ENCODE measurements at regions not wholly inside any gene's neighbourhood (a gene's known extent, or its start where the extent isn't known, plus 50 kb on each side); places are given as distances from the start of the nearest gene placed in this dataset.

DNA sequence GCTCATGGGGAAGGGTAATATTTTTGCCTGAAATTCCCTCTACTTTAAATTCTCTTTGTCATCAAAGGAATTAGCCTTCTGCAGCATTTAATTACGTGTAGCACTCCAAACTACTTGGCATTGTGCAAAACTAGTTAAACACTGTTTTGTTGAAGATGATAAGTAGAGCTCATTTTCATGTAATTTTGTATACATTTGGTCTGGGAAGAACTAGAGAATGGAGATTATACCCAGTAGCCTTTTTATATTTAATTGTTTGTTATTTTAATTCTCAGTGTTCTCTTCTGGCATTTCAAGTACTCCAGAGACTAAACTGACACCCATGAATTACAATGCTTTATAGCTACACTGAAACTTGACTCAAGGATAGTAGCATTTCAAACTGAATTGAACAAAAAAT lies 211.5 kb upstream of the SMIM31 start:
- Histone ChIP-seq H3K27me3 (no peaks in the 10 kb centered on the region), H3K36me3 (no peaks in the 10 kb centered on the region), H3K27ac (no peak overlapping the region), H3K9me3 (peaks cover 0 to 14% of the 10 kb centered on the region in 2 donors), H3K4me3 (no peak overlapping the region), H3K4me1 (no peaks in the 10 kb centered on the region)
- TF ChIP-seq, protein P1, sequence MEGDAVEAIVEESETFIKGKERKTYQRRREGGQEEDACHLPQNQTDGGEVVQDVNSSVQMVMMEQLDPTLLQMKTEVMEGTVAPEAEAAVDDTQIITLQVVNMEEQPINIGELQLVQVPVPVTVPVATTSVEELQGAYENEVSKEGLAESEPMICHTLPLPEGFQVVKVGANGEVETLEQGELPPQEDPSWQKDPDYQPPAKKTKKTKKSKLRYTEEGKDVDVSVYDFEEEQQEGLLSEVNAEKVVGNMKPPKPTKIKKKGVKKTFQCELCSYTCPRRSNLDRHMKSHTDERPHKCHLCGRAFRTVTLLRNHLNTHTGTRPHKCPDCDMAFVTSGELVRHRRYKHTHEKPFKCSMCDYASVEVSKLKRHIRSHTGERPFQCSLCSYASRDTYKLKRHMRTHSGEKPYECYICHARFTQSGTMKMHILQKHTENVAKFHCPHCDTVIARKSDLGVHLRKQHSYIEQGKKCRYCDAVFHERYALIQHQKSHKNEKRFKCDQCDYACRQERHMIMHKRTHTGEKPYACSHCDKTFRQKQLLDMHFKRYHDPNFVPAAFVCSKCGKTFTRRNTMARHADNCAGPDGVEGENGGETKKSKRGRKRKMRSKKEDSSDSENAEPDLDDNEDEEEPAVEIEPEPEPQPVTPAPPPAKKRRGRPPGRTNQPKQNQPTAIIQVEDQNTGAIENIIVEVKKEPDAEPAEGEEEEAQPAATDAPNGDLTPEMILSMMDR (IDR thresholded peaks at IDR 0.05) = no peak
- no peak for DNase-seq (ENCODE audit: low spot score)

DNA sequence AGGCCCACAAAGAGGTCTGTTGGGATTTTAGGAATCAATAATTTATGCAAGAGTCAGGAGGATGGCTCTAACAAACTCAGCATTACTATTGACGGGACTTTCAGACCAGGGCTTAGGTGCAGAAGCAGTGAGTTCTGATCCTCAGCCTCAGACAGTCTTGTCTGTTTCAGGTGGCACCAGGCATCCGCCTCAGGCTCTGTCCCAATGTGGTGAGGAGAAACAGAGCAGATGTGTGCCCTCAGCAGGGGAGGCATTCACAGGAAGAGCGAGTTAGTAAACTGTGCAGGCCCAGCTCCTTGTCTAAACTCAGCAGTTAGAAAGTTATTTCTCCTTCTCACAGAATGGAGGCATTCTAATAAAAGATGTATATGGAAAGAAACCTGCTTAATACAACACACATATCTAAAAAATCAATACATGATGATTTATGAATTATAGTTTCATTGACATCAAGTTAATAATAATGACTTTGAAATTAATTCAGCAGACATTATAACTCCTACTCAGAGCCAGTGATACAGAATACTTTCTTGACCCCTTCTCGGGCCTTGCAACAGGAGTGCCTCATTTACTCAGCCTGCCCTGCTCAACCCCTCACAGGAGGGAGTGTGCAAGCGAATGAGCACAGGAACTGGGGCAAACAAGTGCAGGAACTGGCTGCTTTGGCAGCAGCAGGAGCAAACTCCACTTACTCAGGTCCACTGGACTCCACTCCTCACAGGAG lies 202.8 kb upstream of the SMIM31 start:
- Histone ChIP-seq H3K27me3 (no peaks in the 10 kb centered on the region), H3K27ac (no peak overlapping the region), H3K4me1 (no peaks in the 10 kb centered on the region), H3K9me3 (peaks cover 0 to 5% of the 10 kb centered on the region in 2 donors), H3K4me3 (no peak overlapping the region), H3K36me3 (no peaks in the 10 kb centered on the region)
- TF ChIP-seq, protein P1 (IDR thresholded peaks at IDR 0.05) = no peak
- DNase-seq (ENCODE audit: low spot score) = no peak

DNA sequence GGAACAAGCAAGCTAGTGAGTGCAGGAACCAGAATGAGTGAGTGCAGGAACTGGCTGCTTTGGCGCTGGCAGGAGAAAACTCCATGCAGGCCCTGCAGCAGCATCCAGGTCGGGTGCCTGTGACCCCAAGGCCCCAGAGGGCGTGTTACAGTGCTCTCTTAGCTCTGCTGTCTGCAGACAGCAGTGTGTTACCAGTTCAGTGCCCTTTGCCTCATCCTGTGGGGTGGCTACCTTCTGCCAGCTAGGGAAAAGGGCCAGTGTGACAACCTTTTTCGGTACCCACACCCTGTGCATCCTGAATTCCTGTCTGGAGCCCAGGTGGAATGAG lies 202.3 kb upstream of the SMIM31 start:
- TF ChIP-seq, protein P1 (IDR thresholded peaks at IDR 0.05) = no peak

DNA sequence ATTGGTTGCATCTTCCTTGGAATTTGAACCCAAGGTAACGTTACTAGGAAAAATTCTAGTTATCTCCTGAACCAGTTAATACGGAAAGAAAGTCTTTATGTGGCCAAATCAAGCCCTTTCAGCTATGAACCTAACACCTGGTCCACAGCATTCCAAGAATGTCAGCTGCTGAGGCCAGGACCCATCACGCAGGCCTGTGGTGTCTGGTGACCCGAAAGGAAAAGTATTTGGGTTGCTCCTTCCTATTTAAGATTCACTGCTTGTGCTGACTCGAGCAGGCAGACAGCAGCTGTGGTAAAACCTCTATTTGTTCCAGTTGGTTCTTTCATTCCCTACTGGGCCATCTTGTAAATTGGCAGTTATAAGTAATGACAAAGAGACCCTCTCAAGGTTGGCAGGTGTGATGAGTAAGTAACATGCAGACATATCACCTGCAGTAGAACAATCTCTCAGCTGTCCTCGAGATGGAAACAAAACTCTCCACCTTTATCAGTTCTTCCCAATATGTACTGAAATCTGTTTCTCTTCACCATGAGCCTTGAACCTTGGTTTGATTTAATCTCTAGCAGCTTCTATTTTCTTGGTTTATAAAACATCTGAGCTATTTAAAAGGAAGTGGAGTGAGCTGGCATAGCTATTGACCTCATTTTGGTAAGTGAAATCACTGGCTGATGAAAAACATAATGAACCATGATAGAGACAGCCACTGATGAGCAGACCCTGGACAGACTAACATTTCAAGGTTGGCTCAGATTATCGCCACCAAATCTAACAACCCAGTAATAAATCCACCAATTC lies 182.1 kb upstream of the SMIM31 start:
- Histone ChIP-seq H3K4me1 (no peaks in the 10 kb centered on the region), H3K36me3 (no peaks in the 10 kb centered on the region), H3K9me3 (no peaks in the 10 kb centered on the region), H3K27ac (no peak overlapping the region), H3K27me3 (no peaks in the 10 kb centered on the region), H3K4me3 (no peak overlapping the region)
- TF ChIP-seq, protein P1 (IDR thresholded peaks at IDR 0.05) = no peak
- DNase-seq (ENCODE audit: low spot score) = no peak

More for the DNA sequence above, 202.3 kb upstream of the SMIM31 start:
- no peaks in the 10 kb centered on the region for H3K4me1 ChIP-seq
- peaks cover 0 to 5% of the 10 kb centered on the region in 2 donors for H3K9me3 ChIP-seq
- H3K27me3 ChIP-seq = no peaks in the 10 kb centered on the region
- DNase-seq (ENCODE audit: low spot score) = no peak
- no peaks in the 10 kb centered on the region for H3K36me3 ChIP-seq
- no peak overlapping the region for H3K4me3 ChIP-seq
- H3K27ac ChIP-seq = no peak overlapping the region

DNA sequence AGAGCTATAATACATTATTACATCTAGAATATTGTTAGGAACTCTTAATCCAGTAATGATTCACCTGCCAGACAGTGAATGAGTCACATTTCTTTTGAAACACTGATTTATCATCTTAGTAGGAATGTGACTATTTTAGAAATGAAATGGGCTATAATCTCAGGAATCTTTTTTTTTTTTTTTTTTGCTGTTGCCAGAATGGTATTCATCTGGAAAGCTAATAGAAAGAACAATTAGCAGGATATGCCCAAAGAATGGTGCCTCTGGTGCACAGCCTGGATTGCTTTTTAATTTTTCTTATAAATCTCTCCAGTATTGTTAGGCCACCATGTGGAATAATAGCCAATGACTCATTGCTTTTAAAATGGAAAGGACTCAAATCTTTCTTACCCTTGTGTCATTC lies 181.1 kb upstream of the SMIM31 start:
- Histone ChIP-seq H3K27me3 (no peaks in the 10 kb centered on the region), H3K4me1 (no peaks in the 10 kb centered on the region), H3K9me3 (no peaks in the 10 kb centered on the region), H3K36me3 (no peaks in the 10 kb centered on the region), H3K27ac (no peak overlapping the region), H3K4me3 (no peak overlapping the region)
- DNase-seq (ENCODE audit: low spot score) = no peak
- TF ChIP-seq, protein P1 (IDR thresholded peaks at IDR 0.05) = no peak

All from right atrium auricular region (tissue), 2 donors.